ENCODE measurements at regions not wholly inside any gene's neighbourhood (a gene's known extent, or its start where the extent isn't known, plus 50 kb on each side); places are given as distances from the start of the nearest gene placed in this dataset.
"Not testable (repeated sequence)": the region's sequence is repeated elsewhere in the genome, so short reads cannot be mapped to it uniquely, and the experiment has no call there.

DNA sequence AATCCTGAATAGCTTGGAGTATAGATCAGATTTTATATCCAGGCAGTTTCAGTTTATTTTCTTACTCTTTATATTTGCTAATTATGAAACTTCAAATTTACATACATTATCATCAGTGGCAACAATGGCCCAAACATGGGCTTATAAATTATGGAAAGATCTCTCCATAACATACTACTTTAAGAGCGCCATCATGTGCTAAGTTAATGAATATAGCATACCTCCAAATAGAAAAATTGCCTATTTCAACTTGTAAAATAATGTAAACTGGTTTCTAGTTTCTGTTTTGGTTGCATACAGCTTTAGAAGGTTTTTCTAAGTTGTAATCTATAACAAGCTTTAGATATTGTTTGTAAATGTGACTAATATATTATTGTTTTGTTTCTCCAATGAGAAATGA is 531.3 kb upstream of the UBE2E2 start:
- no peak for DNase-seq (ENCODE audit: low spot score)

- no peak for DNase-seq (ENCODE audit: low spot score)
Observed at GRCh38 chr3:22684739-22685138, 518.4 kb upstream of the UBE2E2 start.

DNA sequence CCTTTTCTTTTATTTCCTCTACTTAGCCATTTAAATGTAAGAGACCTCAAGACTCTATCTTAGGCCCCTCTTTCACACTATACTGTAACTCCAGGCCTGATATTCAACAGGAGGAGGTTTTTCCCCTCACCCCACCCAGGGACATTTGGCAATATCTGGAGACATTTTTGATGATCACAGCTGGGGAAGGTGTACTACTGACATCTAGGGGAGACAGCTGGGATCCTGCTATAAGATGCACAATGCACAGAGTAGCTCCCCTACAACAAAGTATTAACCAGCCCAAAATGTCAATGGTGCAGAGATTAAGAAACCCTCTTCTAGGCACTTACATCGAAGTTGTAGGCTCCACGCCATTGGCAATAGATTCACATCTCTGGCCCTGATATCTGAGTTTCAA is 517.5 kb upstream of the UBE2E2 start:
- DNase-seq (ENCODE audit: low spot score), result peak; percentile 15

- DNase-seq (ENCODE audit: low spot score), result no peak
Observed at GRCh38 chr3:22691407-22691806, 511.7 kb upstream of the UBE2E2 start.

GRCh38 chr3:22691856-22692628 is 511.1 kb upstream of the UBE2E2 start:
- no peak for DNase-seq (ENCODE audit: low spot score)

DNA sequence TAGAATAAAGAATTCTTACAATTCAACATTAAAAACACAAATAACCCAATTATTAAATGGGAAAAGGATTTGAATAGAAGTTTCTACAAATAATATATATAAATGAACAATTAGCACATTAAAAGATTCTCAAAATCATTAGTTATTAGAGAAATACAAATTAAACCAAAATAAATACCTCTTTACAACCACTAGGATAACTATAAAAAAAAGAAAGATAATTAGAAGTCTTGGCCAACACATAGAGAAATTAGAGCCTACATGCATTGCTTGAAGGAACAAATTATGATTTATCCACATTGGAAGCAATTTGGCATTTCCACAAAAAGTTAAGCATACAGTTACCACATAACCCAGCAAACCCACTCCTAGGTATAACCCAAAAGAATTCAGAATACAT is 502.3 kb upstream of the UBE2E2 start:
- no peak for DNase-seq (ENCODE audit: low spot score)

DNA sequence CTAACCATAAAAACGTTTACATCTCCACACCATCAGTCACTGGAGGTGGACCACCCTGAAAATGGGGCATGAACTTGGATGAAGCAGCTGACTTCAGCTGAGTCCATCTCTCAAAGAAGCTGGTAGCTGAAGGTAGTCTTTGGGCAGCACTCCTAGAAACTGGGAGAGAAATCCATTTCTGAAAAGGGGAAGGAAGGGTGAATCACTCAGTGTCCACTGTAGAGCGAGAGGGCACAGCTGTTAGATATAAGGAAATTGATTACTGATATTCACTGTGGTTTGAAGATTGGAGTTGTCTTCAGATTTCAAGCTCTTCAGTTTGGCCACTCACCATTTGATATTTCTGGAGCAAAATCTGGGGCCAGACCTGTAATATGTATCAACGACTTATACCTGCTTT is 499.0 kb upstream of the UBE2E2 start:
- no peak for DNase-seq (ENCODE audit: low spot score)

GRCh38 chr3:22704571-22705354 is 498.4 kb upstream of the UBE2E2 start:
- DNase-seq (ENCODE audit: low spot score), result no peak

DNA sequence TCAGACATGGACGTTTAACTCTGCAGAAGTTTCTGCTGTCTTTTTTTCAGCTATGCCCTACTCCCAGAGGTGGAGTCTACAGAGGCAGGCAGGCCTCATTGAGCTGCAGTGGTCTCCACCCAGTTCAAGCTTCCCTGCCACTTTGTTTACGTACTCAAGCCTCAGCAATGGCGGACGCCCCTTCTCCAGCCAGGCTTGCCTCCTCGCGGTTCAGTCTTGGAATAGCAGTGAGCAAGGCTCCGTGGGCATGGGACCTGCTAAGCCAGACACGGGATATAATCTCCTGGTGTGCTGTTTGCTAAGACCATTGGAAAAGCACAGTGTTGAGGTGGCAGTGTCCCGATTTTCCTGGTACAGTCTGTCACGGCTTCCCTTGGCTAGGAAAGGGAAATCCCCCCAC is 496.2 kb upstream of the UBE2E2 start:
- DNase-seq (ENCODE audit: low spot score), result not testable (repeated sequence)

- peak; percentile 1 for DNase-seq (ENCODE audit: low spot score)
Observed at GRCh38 chr3:22713936-22714335, 489.2 kb upstream of the UBE2E2 start.

- DNase-seq (ENCODE audit: low spot score), result no peak
Observed at GRCh38 chr3:22714749-22715148, 488.4 kb upstream of the UBE2E2 start.

- DNase-seq (ENCODE audit: low spot score), result no peak
Observed at GRCh38 chr3:22720596-22720995, 482.5 kb upstream of the UBE2E2 start.

GRCh38 chr3:22724420-22724819 is 478.7 kb upstream of the UBE2E2 start:
- no peak for DNase-seq (ENCODE audit: low spot score)

DNA sequence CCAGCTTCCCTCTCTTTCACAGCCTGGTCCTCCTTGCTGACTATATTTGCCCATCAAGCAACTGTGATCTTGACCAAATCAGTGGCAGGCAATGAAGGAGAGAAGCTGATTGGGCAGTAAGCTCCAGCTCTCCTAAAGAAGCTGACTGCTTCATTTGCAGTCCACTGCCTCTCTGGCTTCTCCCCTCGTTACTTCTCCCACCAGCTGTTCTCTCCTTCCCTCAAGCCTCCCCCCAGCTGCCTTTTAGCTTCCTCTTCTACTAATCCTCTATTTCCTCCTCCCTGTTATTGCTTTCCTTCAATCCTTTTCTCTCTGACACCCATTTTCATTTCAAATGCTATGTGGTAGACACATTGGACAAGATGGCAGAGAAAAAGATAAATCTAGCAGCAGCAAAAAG is 474.7 kb upstream of the UBE2E2 start:
- DNase-seq (ENCODE audit: low spot score), result no peak

GRCh38 chr3:22729212-22729611 is 473.9 kb upstream of the UBE2E2 start:
- no peak for DNase-seq (ENCODE audit: low spot score)

- DNase-seq (ENCODE audit: low spot score), result peak; percentile 17
Observed at GRCh38 chr3:22729981-22730380, 473.1 kb upstream of the UBE2E2 start.

- DNase-seq (ENCODE audit: low spot score), result no peak
Observed at GRCh38 chr3:22730701-22731100, 472.4 kb upstream of the UBE2E2 start.

GRCh38 chr3:22731901-22732300 is 471.2 kb upstream of the UBE2E2 start:
- no peak for DNase-seq (ENCODE audit: low spot score)

- DNase-seq (ENCODE audit: low spot score), result no peak
Observed at GRCh38 chr3:22732641-22733040, 470.5 kb upstream of the UBE2E2 start.

DNA sequence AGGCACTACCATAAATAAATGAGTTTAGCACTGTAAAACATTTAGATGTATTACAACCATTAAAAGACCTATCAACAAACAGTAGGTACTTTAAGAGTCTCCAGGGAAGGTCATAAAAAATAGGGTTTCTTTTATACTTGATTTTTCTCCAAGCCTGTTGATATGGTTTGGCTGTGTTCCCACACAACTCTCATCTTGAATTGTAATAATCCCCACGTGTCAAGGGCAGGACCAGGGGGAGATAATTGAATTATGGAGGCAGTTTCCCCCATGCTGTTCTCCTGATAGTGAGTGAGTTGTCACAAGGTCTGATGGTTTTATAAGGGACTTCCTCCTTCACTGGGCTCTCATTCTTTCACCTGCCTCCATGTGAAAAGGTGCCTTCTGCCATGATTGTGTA is 468.9 kb upstream of the UBE2E2 start:
- no peak for DNase-seq (ENCODE audit: low spot score)

- no peak for DNase-seq (ENCODE audit: low spot score)
Observed at GRCh38 chr3:22734756-22735155, 468.4 kb upstream of the UBE2E2 start.

DNA sequence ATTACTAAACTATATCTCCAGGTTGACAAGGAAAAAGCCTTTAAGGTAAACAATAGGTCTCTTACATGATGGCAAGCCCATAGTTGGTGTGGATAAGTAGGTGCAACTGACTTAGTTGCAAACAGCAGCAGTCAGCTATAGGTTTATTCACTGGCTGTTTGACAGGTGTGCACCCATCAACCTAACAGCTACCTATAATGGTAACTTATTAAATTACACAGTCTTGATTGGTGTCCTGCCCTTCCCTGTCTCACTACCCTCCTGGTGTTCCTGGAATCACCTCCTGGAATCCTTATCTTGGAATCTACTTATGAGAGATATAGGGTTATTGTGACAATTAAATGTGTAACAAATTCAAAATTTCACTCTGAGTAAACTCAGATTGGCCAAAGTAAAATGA is 467.8 kb upstream of the UBE2E2 start:
- DNase-seq (ENCODE audit: low spot score), result no peak

- DNase-seq (ENCODE audit: low spot score), result not testable (repeated sequence)
Observed at GRCh38 chr3:22743386-22743785, 459.7 kb upstream of the UBE2E2 start.

All from HT-29 (cell line).